Panc1 (cell line): ENCODE measurements at regions not wholly inside any gene's neighbourhood (a gene's known extent, or its start where the extent isn't known, plus 50 kb on each side); places are given as distances from the start of the nearest gene placed in this dataset.
"Not testable (repeated sequence)": the region's sequence is repeated elsewhere in the genome, so short reads cannot be mapped to it uniquely, and the experiment has no call there.

Experiments used
- ATAC-seq: fragments of 200-7000 bp; cut with Tn5 transposase; 2 replicates; pipeline ENCODE4 v1.9.1; 2020; ENCODE audit warnings: mild to moderate bottlenecking, moderate library complexity
- BruUV-seq: library from RNA; stranded (reverse); fragments of 400-500 nt; replicated peaks from 2 replicates; lab custom pipeline; 2021; lab: Mats Ljungman, UMichigan
- CTCF ChIA-PET: fragments of 300-600 bp; sonication (Branson Sonifier 250); formaldehyde crosslinking; loops from one replicate; lab custom pipeline; 2022; ENCODE audit warnings: antibody characterized with exemption; lab: Charles Lee
- POLR2A ChIA-PET: fragments of 300-600 bp; sonication (Branson Sonifier 250); formaldehyde crosslinking; loops from one replicate; lab custom pipeline; 2022; ENCODE audit warnings: antibody characterized with exemption; lab: Charles Lee
- DNase-seq: peaks from one replicate; pipeline ENCODE4 v3.0.0-alpha.2; 2010; ENCODE audit warnings: low read depth, low spot score
- H3K27ac ChIP-seq: 2 replicates; pipeline ENCODE4 v1.5.1; 2011; ENCODE audit warnings: mild to moderate bottlenecking, low read length, inconsistent platforms
- H3K27me3 ChIP-seq: fragments of 200-500 bp; sonication (Bioruptor generic); 2 replicates; pipeline ENCODE4 v1.6.0; 2014; ENCODE audit warnings: low read length, inconsistent platforms; ENCODE audit not compliant: control insufficient read depth, insufficient read depth
- H3K36me3 ChIP-seq: fragments of 200-500 bp; sonication (Bioruptor generic); 2 replicates; pipeline ENCODE4 v1.5.1; 2014; ENCODE audit warnings: inconsistent platforms, mild to moderate bottlenecking, low read length, moderate library complexity; ENCODE audit not compliant: control insufficient read depth, insufficient read depth
- H3K4me1 ChIP-seq: 2 replicates; pipeline ENCODE4 v1.5.1; 2011; ENCODE audit warnings: inconsistent platforms, mild to moderate bottlenecking, low read length, moderate library complexity; ENCODE audit not compliant: control insufficient read depth, insufficient read depth
- H3K4me3 ChIP-seq, 2 experiments: 2 replicates each; pipeline ENCODE4 v1.5.1; 2011 to 2012; ENCODE audit warnings: low read depth in 2 of 2, low read length in 2 of 2, mild to moderate bottlenecking in 2 of 2, inconsistent platforms in 1 of 2, moderate library complexity in 1 of 2
- H3K9me3 ChIP-seq: fragments of 200-500 bp; sonication (Bioruptor generic); 2 replicates; pipeline ENCODE4 v1.5.1; 2014; ENCODE audit warnings: low read depth, mild to moderate bottlenecking, inconsistent platforms, low read length, moderate library complexity; ENCODE audit not compliant: control insufficient read depth, insufficient read depth
- CTCF ChIP-seq: fragments of 450-650 bp; IDR thresholded peaks from 2 replicates; pipeline ENCODE4 v1.5.1; 2017; ENCODE audit warnings: mild to moderate bottlenecking
- POLR2AphosphoS5 ChIP-seq: IDR thresholded peaks from 2 replicates; pipeline ENCODE4 v1.6.1; 2012; ENCODE audit warnings: mild to moderate bottlenecking, low read depth, low read length, moderate library complexity
- REST ChIP-seq, 2 experiments: IDR thresholded peaks; 2 replicates each; pipeline ENCODE4 v1.6.1; 2011 to 2012; ENCODE audit warnings: low read depth in 2 of 2, control low read depth in 1 of 2, low read length in 1 of 2, mild to moderate bottlenecking in 1 of 2, moderate library complexity in 1 of 2; ENCODE audit not compliant: insufficient read depth in 1 of 2
- SIN3A ChIP-seq: IDR thresholded peaks from 2 replicates; pipeline ENCODE4 v1.6.1; 2012; ENCODE audit warnings: low read depth, mild to moderate bottlenecking, low read length, moderate library complexity, borderline replicate concordance; ENCODE audit not compliant: insufficient read depth
- TCF7L2 ChIP-seq: IDR thresholded peaks from 2 replicates; pipeline ENCODE4 v1.6.1; 2011; ENCODE audit warnings: mild to moderate bottlenecking, low read depth, low read length, inconsistent platforms
- in situ Hi-C: cut with HindIII; loops from 2 replicates; pipeline ENCODE4 v1.10.0; 2016; ENCODE audit warnings: low sequenced_read_pairs, low pct_unique_long_range_greater_than_20kb
- intact Hi-C: fragments of 100-400 bp; cut with micrococcal nuclease; formaldehyde crosslinking; loops from one replicate; pipeline ENCODE4 v1.10.0; 2022; ENCODE audit not compliant: unreplicated experiment

- no peaks in the 10 kb centered on the region for H3K4me1 ChIP-seq
- H3K27me3 ChIP-seq = peaks cover 6% of the 10 kb centered on the region; the same call in 1 of the 2 replicates
- no peak for DNase-seq
- no peak overlapping the region for H3K4me3 ChIP-seq
- no peaks in the 10 kb centered on the region for H3K36me3 ChIP-seq
- POLR2A ChIA-PET = no interaction called here
- H3K9me3 ChIP-seq = no peaks in the 10 kb centered on the region
- no TSS peak for BruUV-seq
- in situ Hi-C loops = no loop called here
- intact Hi-C loops = no loop called here
- no peak for ATAC-seq
- CTCF ChIA-PET = no interaction called here
- TF ChIP-seq TCF7L2 (no peak), POLR2AphosphoS5 (no peak), REST (IDR thresholded peaks at IDR 0.05; ENCODE audit: insufficient read depth in 1 of 2, low read depth in 2 of 2, low read length in 1 of 2) (no peak), CTCF (no peak), SIN3A (no peak)
- no peak overlapping the region for H3K27ac ChIP-seq
These were observed 136.2 kb downstream of the KCNK1 start for GRCh38 chr1:233750139-233750538.

GRCh38 chr1:233759665-233760064 lies 144.8 kb upstream of the SLC35F3 start:
- Histone ChIP-seq H3K9me3 (no peaks in the 10 kb centered on the region), H3K27ac (no peak overlapping the region), H3K4me3 (no peak overlapping the region), H3K4me1 (no peaks in the 10 kb centered on the region), H3K27me3 (peaks cover 13% of the 10 kb centered on the region; the same call in 1 of the 2 replicates), H3K36me3 (no peaks in the 10 kb centered on the region)
- ChIA-PET POLR2A (interaction anchor here (0.7 kb wide), 1 partner anchor 337 kb away, joined by 5 read pairs; no protein-coding TSS in a partner anchor), CTCF (no interaction called here)
- in situ Hi-C loops = no loop called here
- intact Hi-C loops = no loop called here
- DNase-seq (no peak), ATAC-seq (no peak)
- TF ChIP-seq REST (IDR thresholded peaks at IDR 0.05; ENCODE audit: insufficient read depth in 1 of 2, low read depth in 2 of 2, low read length in 1 of 2) = no peak
- BruUV-seq = no TSS peak

- CTCF ChIA-PET, H3K27ac ChIP-seq, H3K27me3 ChIP-seq, DNase-seq, H3K4me1 ChIP-seq, intact Hi-C loops, H3K36me3 ChIP-seq, H3K9me3 ChIP-seq, in situ Hi-C loops, ATAC-seq, BruUV-seq, POLR2A ChIA-PET, H3K4me3 ChIP-seq: not testable (repeated sequence)
These were observed 140.2 kb upstream of the SLC35F3 start for GRCh38 chr1:233764304-233764703.
